ENCODE measurements at regions not wholly inside any gene's neighbourhood (a gene's known extent, or its start where the extent isn't known, plus 50 kb on each side); places are given as distances from the start of the nearest gene placed in this dataset.

DNA sequence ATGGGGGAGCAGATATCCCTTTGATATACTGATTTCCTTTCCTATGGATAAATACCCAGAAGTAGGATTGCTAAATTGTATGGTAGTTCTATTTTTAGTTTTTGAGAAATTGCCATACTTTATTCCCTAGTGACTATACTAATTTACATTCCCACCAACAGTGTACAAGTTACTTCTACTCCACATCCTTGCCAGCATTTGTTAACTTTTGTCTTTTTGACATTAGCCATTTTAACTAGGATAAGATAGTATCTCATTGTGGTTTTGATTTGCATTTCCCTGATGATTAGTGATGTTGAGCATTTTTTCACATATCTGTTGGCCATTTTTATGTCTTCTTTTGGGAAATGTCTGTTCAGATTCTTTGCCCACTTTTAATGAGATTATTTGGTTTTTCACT is 620.6 kb upstream of the CAMK1G start:
- no peak for TF ChIP-seq POLR2AphosphoS5 (IDR thresholded peaks at IDR 0.05)
- TF ChIP-seq POLR2A (IDR thresholded peaks at IDR 0.05): no peak

Measured in sigmoid colon (tissue), 4 donors.